K562 (cell line): ENCODE measurements at regions not wholly inside any gene's neighbourhood (a gene's known extent, or its start where the extent isn't known, plus 50 kb on each side); places are given as distances from the start of the nearest gene placed in this dataset.

Experiments used
- ATF6 ChIP-seq: sonication (generic); formaldehyde crosslinking; IDR thresholded peaks from 2 replicates; pipeline ENCODE4 v1.4.0; 2020; ENCODE audit warnings: mild to moderate bottlenecking, missing genetic modification reagents
- BACH1 ChIP-seq: fragments of 200-800 bp; sonication (Bioruptor generic); IDR thresholded peaks from 2 replicates; pipeline ENCODE4 v1.6.1; 2016; ENCODE audit warnings: missing genetic modification characterization, missing compliant biosample characterization
- CREBBP ChIP-seq: IDR thresholded peaks from one replicate; pipeline ENCODE4 v1.6.1; 2012; ENCODE audit warnings: low read depth, mild to moderate bottlenecking, control low read depth, inconsistent platforms, low read length
- NFIX ChIP-seq: fragments of 250-450 bp; sonication (Bioruptor Pico); IDR thresholded peaks from 2 replicates; pipeline ENCODE4 v1.4.0; 2020; ENCODE audit warnings: low read depth, mild to moderate bottlenecking, moderate library complexity
- NKRF ChIP-seq: fragments of 450-650 bp; IDR thresholded peaks from 2 replicates; pipeline ENCODE4 v1.6.1; 2016; ENCODE audit warnings: borderline replicate concordance
- NR2C2 ChIP-seq, 2 experiments: fragments of 200-800 bp in 1 of 2; sonication (Bioruptor generic) in 1 of 2; sonication (generic) in 1 of 2; formaldehyde crosslinking in 1 of 2; IDR thresholded peaks; 2 replicates each; pipeline versions ENCODE4 v1.6.1 to v1.8.0; 2016 to 2022; ENCODE audit warnings: mild to moderate bottlenecking in 1 of 2, missing compliant biosample characterization in 1 of 2, missing genetic modification characterization in 1 of 2, missing genetic modification reagents in 1 of 2
- RB1 ChIP-seq: fragments of 450-650 bp; IDR thresholded peaks from 2 replicates; pipeline ENCODE4 v1.6.1; 2017; ENCODE audit warnings: low read depth, mild to moderate bottlenecking
- RBM14 ChIP-seq: fragments of 200-400 bp; formaldehyde crosslinking; IDR thresholded peaks from 2 replicates; pipeline ENCODE4 v1.6.1; 2018; ENCODE audit warnings: low read depth, mild to moderate bottlenecking, low read length, moderate library complexity, borderline replicate concordance; ENCODE audit not compliant: insufficient read depth
- ZBTB1 ChIP-seq: sonication (generic); formaldehyde crosslinking; IDR thresholded peaks from 2 replicates; pipeline ENCODE4 v1.8.1; 2023; ENCODE audit warnings: missing genetic modification reagents, low read depth, mild to moderate bottlenecking, borderline replicate concordance
- ZNF253 ChIP-seq: fragments of 250-450 bp; sonication (Bioruptor Pico); conservative IDR thresholded peaks from 2 replicates; pipeline ENCODE4 v1.6.1; 2021; ENCODE audit warnings: mild to moderate bottlenecking
- TF ChIP-seq, protein P1 (sequence below): sonication (generic); formaldehyde crosslinking; IDR thresholded peaks from 2 replicates; pipeline ENCODE4 v1.8.1; 2023; ENCODE audit warnings: mild to moderate bottlenecking, missing genetic modification reagents
- TF ChIP-seq, protein P2 (sequence below): fragments of 450-650 bp; formaldehyde crosslinking; IDR thresholded peaks from 2 replicates; pipeline ENCODE4 v1.4.0; 2022; ENCODE audit warnings: mild to moderate bottlenecking, moderate library complexity

DNA sequence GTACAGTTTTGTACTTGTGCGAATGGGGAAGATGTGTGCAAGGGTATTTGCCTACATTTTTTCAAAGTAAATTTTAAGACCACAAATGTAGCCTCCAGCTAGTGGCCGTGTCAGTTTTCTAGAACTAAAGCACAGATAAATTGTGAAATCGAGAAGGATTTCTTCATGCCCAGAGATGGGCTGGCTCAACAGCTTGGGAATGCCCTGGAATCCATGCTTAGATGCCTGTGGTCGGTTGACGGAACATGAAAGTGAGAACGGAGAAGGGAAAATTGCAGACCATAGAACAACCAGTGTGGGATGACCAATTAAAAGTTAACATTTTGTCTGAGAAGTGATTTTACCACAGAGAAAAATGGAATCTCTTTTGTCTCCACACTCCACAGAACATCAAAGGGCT, 73.2 kb upstream of the VCX2 start (continued):
- TF ChIP-seq ATF6 (CRISPR knock-in tag) (no peak), ZNF253 (CRISPR knock-in tag) (no peak), RB1 (no peak), NR2C2 (CRISPR knock-in tag; IDR thresholded peaks at IDR 0.05) (no peak), NR2C2 (tag; IDR thresholded peaks at IDR 0.05) (no peak), NFIX (CRISPR knock-in tag) (no peak), BACH1 (tag) (no peak), CREBBP (no peak), RBM14 (no peak), NKRF (no peak), ZBTB1 (CRISPR knock-in tag) (no peak)
- TF ChIP-seq, protein P1, sequence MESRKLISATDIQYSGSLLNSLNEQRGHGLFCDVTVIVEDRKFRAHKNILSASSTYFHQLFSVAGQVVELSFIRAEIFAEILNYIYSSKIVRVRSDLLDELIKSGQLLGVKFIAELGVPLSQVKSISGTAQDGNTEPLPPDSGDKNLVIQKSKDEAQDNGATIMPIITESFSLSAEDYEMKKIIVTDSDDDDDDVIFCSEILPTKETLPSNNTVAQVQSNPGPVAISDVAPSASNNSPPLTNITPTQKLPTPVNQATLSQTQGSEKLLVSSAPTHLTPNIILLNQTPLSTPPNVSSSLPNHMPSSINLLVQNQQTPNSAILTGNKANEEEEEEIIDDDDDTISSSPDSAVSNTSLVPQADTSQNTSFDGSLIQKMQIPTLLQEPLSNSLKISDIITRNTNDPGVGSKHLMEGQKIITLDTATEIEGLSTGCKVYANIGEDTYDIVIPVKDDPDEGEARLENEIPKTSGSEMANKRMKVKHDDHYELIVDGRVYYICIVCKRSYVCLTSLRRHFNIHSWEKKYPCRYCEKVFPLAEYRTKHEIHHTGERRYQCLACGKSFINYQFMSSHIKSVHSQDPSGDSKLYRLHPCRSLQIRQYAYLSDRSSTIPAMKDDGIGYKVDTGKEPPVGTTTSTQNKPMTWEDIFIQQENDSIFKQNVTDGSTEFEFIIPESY (CRISPR knock-in tag): no peak
- TF ChIP-seq, protein P2, sequence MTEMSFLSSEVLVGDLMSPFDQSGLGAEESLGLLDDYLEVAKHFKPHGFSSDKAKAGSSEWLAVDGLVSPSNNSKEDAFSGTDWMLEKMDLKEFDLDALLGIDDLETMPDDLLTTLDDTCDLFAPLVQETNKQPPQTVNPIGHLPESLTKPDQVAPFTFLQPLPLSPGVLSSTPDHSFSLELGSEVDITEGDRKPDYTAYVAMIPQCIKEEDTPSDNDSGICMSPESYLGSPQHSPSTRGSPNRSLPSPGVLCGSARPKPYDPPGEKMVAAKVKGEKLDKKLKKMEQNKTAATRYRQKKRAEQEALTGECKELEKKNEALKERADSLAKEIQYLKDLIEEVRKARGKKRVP: no peak
